Motor neuron (in vitro differentiated cells): ENCODE measurements at regions not wholly inside any gene's neighbourhood (a gene's known extent, or its start where the extent isn't known, plus 50 kb on each side); places are given as distances from the start of the nearest gene placed in this dataset.
A peak's percentile ranks its signal among the peaks of the same experiment; 100 is the strongest.

ENCODE experiments used
- ATAC-seq, 8 experiments: fragments of 200-7000 bp; cut with Tn5 transposase; replicated peaks in 6 of 8; 2 replicates each; pipeline ENCODE4 v1.8.0; 2021; ENCODE audit warnings: mild to moderate bottlenecking in 8 of 8, moderate library complexity in 8 of 8
- H3K27ac ChIP-seq, 2 donors: fragments of 250-450 bp; sonication (Bioruptor Pico); 2 replicates each; pipeline ENCODE4 v1.9.0; 2021; ENCODE audit warnings: antibody characterized with exemption in 2 of 2, mild to moderate bottlenecking in 2 of 2, moderate library complexity in 1 of 2
- H3K4me1 ChIP-seq, 2 donors: fragments of 250-450 bp; sonication (Bioruptor Pico); replicated peaks in 1 of 2; 2 replicates each; pipeline ENCODE4 v1.6.1; 2021; ENCODE audit warnings: antibody characterized with exemption in 2 of 2, mild to moderate bottlenecking in 2 of 2, moderate library complexity in 1 of 2
- H3K4me3 ChIP-seq, 5 donors: fragments of 250-450 bp; sonication (Bioruptor Pico); 2 replicates each; pipeline ENCODE4 v1.9.0; 2021; ENCODE audit warnings: antibody characterized with exemption in 5 of 5, mild to moderate bottlenecking in 5 of 5, moderate library complexity in 4 of 5
- WGBS, 10 experiments: fragments of 450-650 bp; shearing (Covaris generic); methylation state at CpG; one replicate each; pipeline ENCODE4 v1.0.0; 2022; 5-methylcytosine and 5-hydroxymethylcytosine counted together
- in situ Hi-C, 9 experiments: fragments of 400-800 bp; cut with MboI; loops; one replicate each; pipeline ENCODE4 v1.15.0; 2021; ENCODE audit warnings: low sequenced_read_pairs in 9 of 9, low pct_unique_long_range_greater_than_20kb in 2 of 9; ENCODE audit not compliant: unreplicated experiment in 9 of 9

DNA sequence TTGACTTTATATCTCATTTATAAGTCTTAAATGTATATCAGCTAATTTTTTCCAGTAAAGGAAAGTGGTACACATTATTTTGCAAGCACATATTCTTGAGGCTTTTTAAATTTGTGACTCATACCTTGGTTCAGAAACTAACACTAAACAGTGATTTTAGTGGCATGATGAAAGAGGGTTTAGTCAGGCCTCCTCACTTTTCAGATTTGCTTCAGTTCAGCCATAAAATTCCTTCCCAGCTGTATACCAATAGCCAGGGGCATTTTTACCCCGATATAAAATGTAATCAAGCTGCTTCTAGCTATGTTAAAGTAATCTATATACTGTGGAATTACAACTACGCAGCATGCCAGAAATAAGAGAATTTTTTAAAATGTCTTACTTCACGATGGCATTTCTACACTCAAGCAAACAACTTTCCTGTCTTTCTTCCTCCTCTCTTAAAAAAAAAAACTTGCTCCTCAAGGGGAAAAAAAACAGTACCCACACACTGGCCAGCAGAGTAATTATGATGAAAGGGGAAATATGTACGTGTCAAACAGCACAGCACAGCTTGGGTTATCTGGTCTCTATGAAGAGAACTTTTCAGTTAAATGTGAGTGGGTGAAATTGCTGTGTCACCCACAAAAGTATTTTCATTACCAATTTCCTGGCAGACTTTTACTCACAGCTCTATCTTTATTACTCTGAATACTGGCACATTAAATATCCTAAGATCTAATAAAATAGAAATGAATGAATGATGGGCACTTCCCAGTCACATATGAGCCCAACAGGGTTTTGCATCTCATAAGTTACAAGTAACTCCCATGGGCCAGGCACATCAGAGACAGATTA is 244.8 kb upstream of the TENT5A start:
- no peaks in the 10 kb centered on the region for H3K4me1 ChIP-seq
- no peak overlapping the region for H3K27ac ChIP-seq
- peak in 2 of 8 experiments; percentile 46 to 64 for ATAC-seq
- WGBS, 10 experiments = 18 to 100% (median 88%) methylated on average over 2 to 4 of the region's 4 CpGs; no CpG with 5 or more reads in 2 of the 10 experiments
- in situ Hi-C loops = loop anchor here in 1 of 9 experiments (25.0 kb wide), 1 partner anchor 235 kb away; the partner anchor contains the start of gene TENT5A
- no peak overlapping the region for H3K4me3 ChIP-seq

DNA sequence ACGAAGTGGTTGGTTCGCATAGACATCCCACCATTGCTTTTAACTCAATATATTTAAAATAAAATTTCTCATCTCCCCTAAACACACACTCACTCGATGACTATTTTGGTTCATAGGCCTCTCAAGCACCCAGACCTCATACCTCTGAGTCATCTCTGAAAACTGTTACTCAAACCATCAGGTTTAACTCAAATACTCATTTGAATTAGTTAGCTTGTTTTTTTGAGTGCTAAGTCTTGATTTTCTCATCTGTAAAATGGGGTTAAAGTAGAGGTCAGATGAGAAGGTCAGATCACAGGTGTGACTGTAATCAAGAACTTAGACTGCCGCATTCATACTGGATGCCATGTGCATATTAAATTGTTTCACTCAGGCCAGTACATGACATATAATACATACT is 243.9 kb upstream of the TENT5A start:
- ATAC-seq = no peak
- WGBS, 10 experiments = 53 to 100% (median 90%) methylated on average over 1 to 4 of the region's 4 CpGs; no CpG with 5 or more reads in 2 of the 10 experiments

DNA sequence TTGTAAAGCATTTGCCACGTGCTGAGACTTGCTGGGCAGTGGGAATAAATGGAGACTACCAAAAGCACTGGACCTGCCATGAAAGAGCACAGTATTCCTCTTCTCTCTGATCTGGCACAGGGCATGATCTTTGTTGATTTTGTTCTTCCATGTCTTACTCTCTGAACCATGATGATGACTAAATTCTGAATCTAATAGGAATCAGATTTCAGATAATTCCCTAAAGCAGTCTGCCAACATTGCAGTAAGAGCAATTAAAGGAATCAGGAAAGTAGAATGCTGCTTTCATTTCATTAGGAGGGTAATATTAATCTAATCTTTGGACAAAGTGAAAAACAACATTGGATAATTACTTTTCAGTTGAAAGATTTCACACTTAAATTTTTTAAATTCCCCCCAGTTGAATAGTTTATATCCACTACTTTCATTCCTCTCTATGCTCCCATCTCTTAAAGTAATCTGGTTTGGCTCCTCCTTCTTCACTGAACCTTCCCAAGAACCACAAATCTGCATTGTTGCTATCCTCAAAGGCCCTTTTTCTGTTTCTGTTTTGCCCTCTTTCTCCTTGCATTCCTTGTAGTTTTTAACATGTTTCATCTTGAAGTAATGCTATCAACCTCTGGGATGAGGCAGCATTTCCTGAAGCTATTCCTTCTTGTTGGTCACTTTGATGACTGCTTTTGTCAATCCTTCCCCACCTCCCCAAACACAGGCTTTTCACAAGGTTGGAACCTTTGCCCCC is 243.2 kb upstream of the TENT5A start:
- in situ Hi-C loops = loop anchor here in 1 of 9 experiments (25.0 kb wide), 1 partner anchor 233 kb away; the partner anchor contains the start of gene TENT5A
- no peak overlapping the region for H3K27ac ChIP-seq
- H3K4me1 ChIP-seq = no peaks in the 10 kb centered on the region
- peak in 2 of 8 experiments; percentile 67 to 79 for ATAC-seq
- WGBS, 10 experiments = 8 to 83% (median 45%) methylated on average over 1 of the region's 1 CpG; no CpG with 5 or more reads in 5 of the 10 experiments
- no peak overlapping the region for H3K4me3 ChIP-seq

More for the DNA sequence above, 243.9 kb upstream of the TENT5A start:
- no peak overlapping the region for H3K27ac ChIP-seq
- no peaks in the 10 kb centered on the region for H3K4me1 ChIP-seq
- in situ Hi-C loops = loop anchor here in 1 of 9 experiments (25.0 kb wide), 1 partner anchor 234 kb away; the partner anchor contains the start of gene TENT5A
- no peak overlapping the region for H3K4me3 ChIP-seq

DNA sequence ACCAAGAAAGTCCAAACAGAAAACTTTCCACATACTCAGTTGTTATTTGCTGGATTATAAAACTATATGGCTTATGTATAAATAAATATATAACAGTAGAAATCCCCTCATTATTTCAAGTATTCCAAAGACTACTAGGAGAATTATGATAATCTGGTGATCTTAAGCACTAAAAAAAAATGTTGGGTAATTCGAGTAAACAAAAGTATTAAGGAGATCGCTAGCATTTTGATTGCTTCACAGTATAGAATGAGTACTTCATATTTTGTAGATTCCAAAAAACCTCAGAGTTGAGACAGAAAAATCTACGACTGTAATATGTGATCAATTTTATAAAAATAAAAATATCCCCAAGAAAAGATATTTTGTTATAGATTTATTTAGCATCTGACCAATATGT is 236.4 kb upstream of the TENT5A start:
- Histone ChIP-seq H3K27ac (no peak overlapping the region), H3K4me1 (no peaks in the 10 kb centered on the region), H3K4me3 (no peak overlapping the region)
- ATAC-seq = no peak
- WGBS, 10 experiments = 74 to 100% (median 93%) methylated on average over 2 to 3 of the region's 3 CpGs; no CpG with 5 or more reads in 1 of the 10 experiments
- in situ Hi-C loops = loop anchor here in 1 of 9 experiments (25.0 kb wide), 1 partner anchor 227 kb away; the partner anchor contains the start of gene TENT5A

DNA sequence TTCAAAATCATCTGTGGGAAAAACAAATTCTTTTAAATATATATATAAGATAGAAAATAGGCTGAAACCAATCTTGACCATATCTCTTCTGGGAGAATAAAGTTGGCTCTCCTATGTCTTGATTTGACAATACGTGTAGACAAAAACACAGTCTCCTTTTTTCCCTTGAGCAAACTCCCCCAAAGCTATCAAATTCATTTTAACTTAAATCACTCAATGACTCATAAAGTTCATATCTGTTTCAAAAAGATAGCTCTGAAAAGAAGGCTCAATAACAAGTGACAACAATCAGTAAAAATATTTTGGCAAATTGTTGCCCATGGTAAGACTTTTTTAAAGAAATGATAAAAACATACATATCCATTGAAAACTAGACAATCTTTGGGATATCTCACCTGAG is 236.0 kb upstream of the TENT5A start:
- 67 to 100% (median 100%) methylated on average over 1 of the region's 1 CpG for WGBS, 10 experiments
- no peak overlapping the region for H3K27ac ChIP-seq
- no peaks in the 10 kb centered on the region for H3K4me1 ChIP-seq
- in situ Hi-C loops = loop anchor here in 1 of 9 experiments (25.0 kb wide), 1 partner anchor 226 kb away; the partner anchor contains the start of gene TENT5A
- no peak overlapping the region for H3K4me3 ChIP-seq
- ATAC-seq = no peak

DNA sequence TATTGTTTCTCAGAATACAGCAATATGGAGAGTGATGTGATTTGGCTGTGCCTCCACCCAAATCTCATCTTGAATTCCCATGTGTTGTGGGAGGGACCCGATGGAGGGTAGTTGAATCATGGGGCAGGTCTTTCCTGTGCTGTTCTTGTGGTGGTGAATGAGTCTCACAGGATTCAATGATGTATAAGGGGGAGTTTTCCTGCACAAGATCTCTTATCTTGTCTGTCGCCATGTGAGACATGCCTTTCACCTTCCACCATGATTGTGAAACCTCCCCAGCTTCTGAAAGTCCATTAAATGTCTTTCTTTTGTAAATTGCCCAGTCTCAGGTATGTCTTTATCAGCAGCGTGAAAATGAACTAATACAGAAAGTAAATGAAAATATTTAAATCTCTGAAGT is 234.8 kb upstream of the TENT5A start:
- no peak overlapping the region for H3K27ac ChIP-seq
- no peak overlapping the region for H3K4me3 ChIP-seq
- in situ Hi-C loops = loop anchor here in 1 of 9 experiments (25.0 kb wide), 1 partner anchor 225 kb away; the partner anchor contains the start of gene TENT5A
- 83 to 100% (median 92%) methylated on average over 1 to 3 of the region's 3 CpGs; no CpG with 5 or more reads in 2 of the 10 experiments for WGBS, 10 experiments
- H3K4me1 ChIP-seq = no peaks in the 10 kb centered on the region
- no peak for ATAC-seq

DNA sequence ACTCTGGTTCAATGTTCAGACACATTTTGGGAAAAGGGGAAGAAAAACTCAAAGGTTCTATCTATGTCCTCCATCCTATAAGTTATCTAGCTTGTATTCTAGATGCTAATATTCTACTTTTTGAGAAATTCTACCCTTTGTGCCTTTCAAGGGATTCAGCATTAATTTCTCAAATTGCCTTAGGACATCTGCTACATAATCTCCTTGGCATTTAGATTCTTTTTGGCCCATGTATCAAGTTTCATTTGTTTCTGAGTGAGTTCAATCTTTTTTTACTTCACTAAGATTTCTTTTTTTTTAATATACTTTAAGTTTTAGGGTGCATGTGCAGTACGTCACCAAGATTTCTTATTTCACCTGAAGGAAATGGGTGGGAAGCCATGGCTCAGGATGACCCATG is 232.7 kb upstream of the TENT5A start:
- 87 to 100% (median 100%) methylated on average over 1 of the region's 1 CpG; no CpG with 5 or more reads in 3 of the 10 experiments for WGBS, 10 experiments
- in situ Hi-C loops = loop anchor here in 1 of 9 experiments (25.0 kb wide), 1 partner anchor 223 kb away; the partner anchor contains the start of gene TENT5A
- ATAC-seq = no peak
- no peak overlapping the region for H3K27ac ChIP-seq
- no peaks in the 10 kb centered on the region for H3K4me1 ChIP-seq
- H3K4me3 ChIP-seq = no peak overlapping the region

DNA sequence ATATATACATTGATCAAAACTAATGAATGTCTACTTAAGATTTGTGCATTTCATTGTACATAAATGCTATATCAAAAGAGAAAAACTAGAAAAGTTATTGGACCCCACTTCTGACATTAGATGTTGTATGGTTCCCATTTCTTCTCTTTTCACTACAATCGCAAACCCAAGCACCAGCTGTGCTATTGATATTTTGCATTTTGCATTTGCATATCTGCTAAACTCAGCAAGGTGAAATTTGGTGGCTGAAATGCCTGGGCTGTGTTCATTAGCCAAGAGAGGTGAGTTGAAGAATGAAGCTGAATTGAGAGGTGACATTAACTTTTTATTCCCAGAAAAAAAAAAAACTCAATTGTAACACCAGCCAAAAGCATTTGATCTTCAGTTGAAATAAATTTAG is 232.1 kb upstream of the TENT5A start:
- WGBS, 10 experiments = 50 to 100% (median 79%) methylated on average over 1 of the region's 1 CpG; no CpG with 5 or more reads in 4 of the 10 experiments
- no peak for ATAC-seq
- Histone ChIP-seq H3K4me1 (no peaks in the 10 kb centered on the region), H3K27ac (no peak overlapping the region), H3K4me3 (no peak overlapping the region)
- in situ Hi-C loops = loop anchor here in 1 of 9 experiments (25.0 kb wide), 1 partner anchor 222 kb away; the partner anchor contains the start of gene TENT5A

DNA sequence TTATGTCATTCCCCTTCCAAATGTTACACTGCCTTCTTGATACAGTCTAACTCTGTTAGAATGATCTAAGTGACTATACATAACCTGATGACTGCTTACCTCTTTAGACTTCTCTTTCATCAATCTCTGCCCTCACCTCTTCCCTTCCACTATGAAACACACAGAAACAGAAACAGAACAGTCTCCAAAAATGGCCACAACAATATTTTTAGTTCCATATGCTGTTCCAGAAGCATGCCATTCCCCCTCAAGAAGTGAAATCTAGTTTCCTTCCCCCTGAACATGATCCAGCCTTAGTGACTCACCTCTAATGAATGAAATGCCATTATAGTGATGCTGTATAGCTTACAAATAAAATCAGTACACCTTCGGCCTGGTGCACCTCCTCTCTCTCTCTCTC is 229.3 kb upstream of the TENT5A start:
- 0 to 80% (median 20%) methylated on average over 1 of the region's 1 CpG; no CpG with 5 or more reads in 5 of the 10 experiments for WGBS, 10 experiments

DNA sequence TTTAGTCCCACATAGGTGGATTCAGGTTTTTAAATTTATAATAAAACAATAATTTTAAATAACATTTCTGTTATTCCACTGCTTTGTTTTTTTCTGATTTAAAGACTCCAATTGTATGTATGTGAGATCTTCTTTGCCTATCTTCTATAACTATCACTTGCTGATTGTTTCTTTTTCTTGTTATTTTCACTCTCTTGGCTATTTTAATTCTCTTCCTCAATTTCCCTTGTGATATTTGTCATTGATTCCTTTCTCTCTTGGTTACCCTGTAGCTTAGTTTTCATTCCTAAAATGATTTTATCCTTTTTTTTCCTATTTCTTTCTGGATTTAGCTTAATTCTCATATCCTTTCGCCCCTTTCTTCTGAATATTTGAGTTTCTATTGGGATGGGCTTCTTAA is 227.3 kb upstream of the TENT5A start:
- in situ Hi-C loops = loop anchor here in 1 of 9 experiments (25.0 kb wide), 1 partner anchor 217 kb away; the partner anchor contains the start of gene TENT5A
- ATAC-seq = no peak
- Histone ChIP-seq H3K4me1 (no peaks in the 10 kb centered on the region), H3K27ac (no peak overlapping the region), H3K4me3 (no peak overlapping the region)
- 36 to 92% (median 75%) methylated on average over 1 of the region's 1 CpG; no CpG with 5 or more reads in 1 of the 10 experiments for WGBS, 10 experiments

More for the DNA sequence above, 229.3 kb upstream of the TENT5A start:
- Histone ChIP-seq H3K4me1 (no peaks in the 10 kb centered on the region), H3K4me3 (no peak overlapping the region), H3K27ac (no peak overlapping the region)
- peak in 3 of 8 experiments; percentile 29 to 35 (median 33) for ATAC-seq
- in situ Hi-C loops = loop anchor here in 1 of 9 experiments (25.0 kb wide), 1 partner anchor 220 kb away; the partner anchor contains the start of gene TENT5A

DNA sequence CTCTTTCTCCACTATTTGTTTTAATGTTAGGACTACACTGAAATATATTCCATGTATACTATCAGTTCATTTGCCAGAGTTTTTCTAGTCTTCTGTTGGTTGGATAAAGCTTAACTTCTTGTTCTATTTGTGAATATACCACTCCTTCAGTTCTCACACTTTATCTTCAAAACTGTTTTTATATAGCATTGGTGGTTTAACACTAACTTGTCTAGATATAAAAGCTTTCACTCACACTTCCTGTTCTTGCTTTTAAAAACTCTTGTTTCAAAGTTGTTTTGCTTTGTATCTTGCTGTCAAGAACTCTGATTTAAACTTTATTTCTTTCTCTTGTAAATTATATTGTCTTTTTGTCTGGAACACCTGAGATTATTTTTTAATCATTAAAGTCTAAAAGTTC is 226.8 kb upstream of the TENT5A start:
- no peak overlapping the region for H3K27ac ChIP-seq
- in situ Hi-C loops = loop anchor here in 1 of 9 experiments (25.0 kb wide), 1 partner anchor 217 kb away; the partner anchor contains the start of gene TENT5A
- H3K4me3 ChIP-seq = no peak overlapping the region
- no peaks in the 10 kb centered on the region for H3K4me1 ChIP-seq
- no peak for ATAC-seq

DNA sequence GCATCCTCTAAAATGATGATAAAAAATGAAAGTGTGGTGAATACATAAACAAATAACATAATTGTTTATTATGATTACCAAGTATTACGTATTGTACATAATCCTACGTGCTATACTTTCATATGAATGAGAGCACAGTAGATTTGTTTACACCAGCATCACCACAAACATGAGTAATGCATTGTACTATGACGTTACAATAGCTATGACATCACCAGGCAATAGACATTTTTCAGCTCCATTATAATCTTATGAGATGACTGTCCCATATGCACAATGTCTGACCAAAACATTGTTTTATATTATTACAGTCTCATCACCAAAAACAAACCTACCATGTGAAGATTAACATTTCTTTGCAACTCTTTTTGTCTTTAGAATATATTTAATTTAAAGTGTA is 225.7 kb upstream of the TENT5A start:
- in situ Hi-C loops = loop anchor here in 1 of 9 experiments (25.0 kb wide), 1 partner anchor 216 kb away; the partner anchor contains the start of gene TENT5A
- H3K27ac ChIP-seq = no peak overlapping the region
- 50 to 100% (median 77%) methylated on average over 1 to 3 of the region's 3 CpGs for WGBS, 10 experiments
- no peaks in the 10 kb centered on the region for H3K4me1 ChIP-seq
- ATAC-seq = no peak
- no peak overlapping the region for H3K4me3 ChIP-seq
